ENCODE measurements at regions not wholly inside any gene's neighbourhood (a gene's known extent, or its start where the extent isn't known, plus 50 kb on each side); places are given as distances from the start of the nearest gene placed in this dataset.

DNA sequence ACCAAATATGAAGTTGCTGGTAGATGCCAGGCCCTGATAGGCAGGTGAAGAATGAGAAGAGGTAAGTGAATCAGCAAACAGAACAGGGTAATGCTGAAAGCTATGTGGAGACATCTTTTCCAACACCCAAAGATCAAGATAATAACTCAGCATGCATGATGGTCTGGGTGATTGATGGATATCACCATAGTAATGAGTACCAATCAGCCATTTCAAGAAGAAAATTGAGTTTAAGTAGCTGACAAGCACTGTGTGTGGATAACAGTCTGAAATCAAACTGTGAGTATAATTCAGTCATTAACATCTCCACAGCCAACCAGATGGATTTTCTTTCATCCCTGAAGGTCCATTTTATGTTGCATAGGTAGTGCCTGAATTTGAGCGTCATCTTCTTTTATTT lies 289.6 kb upstream of the SMIM31 start:
- WGBS, 4 donors = 54 to 77% (median 68%) methylated on average over 1 of the region's 1 CpG
- ATAC-seq = no peak
- H3K27me3 ChIP-seq = no peaks in the 10 kb centered on the region
- TF ChIP-seq, protein P1, sequence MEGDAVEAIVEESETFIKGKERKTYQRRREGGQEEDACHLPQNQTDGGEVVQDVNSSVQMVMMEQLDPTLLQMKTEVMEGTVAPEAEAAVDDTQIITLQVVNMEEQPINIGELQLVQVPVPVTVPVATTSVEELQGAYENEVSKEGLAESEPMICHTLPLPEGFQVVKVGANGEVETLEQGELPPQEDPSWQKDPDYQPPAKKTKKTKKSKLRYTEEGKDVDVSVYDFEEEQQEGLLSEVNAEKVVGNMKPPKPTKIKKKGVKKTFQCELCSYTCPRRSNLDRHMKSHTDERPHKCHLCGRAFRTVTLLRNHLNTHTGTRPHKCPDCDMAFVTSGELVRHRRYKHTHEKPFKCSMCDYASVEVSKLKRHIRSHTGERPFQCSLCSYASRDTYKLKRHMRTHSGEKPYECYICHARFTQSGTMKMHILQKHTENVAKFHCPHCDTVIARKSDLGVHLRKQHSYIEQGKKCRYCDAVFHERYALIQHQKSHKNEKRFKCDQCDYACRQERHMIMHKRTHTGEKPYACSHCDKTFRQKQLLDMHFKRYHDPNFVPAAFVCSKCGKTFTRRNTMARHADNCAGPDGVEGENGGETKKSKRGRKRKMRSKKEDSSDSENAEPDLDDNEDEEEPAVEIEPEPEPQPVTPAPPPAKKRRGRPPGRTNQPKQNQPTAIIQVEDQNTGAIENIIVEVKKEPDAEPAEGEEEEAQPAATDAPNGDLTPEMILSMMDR (IDR thresholded peaks at IDR 0.05) = no peak
- no peak for TF ChIP-seq POLR2A (IDR thresholded peaks at IDR 0.05)
- no peaks in the 10 kb centered on the region for H3K4me1 ChIP-seq
- intact Hi-C loops (cut with DNase I) = no loop called here
- DNase-seq = no peak
- no peak overlapping the region for H3K4me3 ChIP-seq
- no peak overlapping the region for H3K27ac ChIP-seq
- no peaks in the 10 kb centered on the region for H3K36me3 ChIP-seq
- H3K9me3 ChIP-seq = no peaks in the 10 kb centered on the region

DNA sequence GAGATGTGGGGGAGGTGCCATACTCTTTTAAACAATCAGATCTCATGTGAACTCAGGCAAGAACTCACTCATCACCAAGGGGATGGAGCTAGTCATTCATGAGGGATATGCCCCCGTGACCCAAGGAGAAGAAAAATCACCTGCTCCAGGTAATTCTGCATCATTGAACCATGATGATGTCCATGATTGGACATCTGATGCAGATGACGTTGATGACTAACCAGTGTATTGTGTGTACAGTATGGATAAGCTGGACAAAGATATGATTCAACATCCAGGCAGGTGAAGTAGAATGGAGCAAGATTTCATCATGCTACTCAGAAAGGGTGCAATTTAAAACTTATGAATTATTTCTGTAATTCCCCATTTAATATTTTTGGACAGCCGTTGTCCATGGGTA lies 286.4 kb upstream of the SMIM31 start:
- no peak overlapping the region for H3K4me3 ChIP-seq
- H3K9me3 ChIP-seq = no peaks in the 10 kb centered on the region
- no peak overlapping the region for H3K27ac ChIP-seq
- no peaks in the 10 kb centered on the region for H3K4me1 ChIP-seq
- H3K27me3 ChIP-seq = no peaks in the 10 kb centered on the region
- no peak for TF ChIP-seq POLR2A (IDR thresholded peaks at IDR 0.05)
- TF ChIP-seq, protein P1 (IDR thresholded peaks at IDR 0.05) = no peak
- ATAC-seq = no peak
- WGBS, 4 donors = 61 to 65% (median 65%) methylated on average over 3 of the region's 3 CpGs
- no peaks in the 10 kb centered on the region for H3K36me3 ChIP-seq
- DNase-seq = no peak
- intact Hi-C loops (cut with DNase I) = no loop called here

DNA sequence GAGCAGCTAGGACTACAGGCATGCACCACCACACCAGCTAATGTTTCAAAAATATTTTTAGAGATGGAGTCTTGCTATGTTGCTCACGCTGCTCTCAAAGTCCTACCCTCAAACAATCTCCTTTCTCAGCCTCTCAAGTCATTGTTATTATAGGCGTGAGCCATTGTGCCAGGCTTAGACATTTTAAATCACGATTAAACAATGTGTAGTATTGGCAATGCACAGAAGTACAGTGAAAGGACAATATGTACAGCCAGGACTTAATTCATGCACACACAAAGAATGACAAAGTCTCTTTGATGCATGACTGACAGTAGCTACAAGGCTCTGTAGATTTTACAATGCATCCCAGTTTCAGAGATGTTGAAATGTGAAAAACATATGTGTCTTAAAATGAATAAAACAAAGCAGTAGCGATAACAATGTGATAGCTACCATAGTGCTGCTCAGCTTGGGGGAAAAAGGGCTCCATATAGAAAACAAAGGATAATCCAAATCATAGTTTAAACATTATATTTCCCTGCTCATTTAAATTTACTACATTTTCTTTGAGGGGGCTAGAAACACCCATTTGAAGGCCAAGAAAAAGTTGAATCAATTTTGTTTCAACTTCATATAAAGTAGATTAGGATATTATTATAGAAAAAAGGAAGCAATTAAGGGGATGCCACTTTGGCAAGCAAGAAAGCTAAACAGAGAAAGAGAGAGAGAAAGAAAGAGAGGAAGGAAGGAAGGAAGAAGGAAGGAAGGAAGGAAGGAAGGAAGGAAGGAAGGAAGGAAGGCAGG lies 272.4 kb upstream of the SMIM31 start:
- H3K27me3 ChIP-seq = no peaks in the 10 kb centered on the region
- TF ChIP-seq, protein P1 (IDR thresholded peaks at IDR 0.05) = no peak
- no peak for TF ChIP-seq POLR2A (IDR thresholded peaks at IDR 0.05)
- H3K4me1 ChIP-seq = no peaks in the 10 kb centered on the region
- 71 to 82% (median 74%) methylated on average over 4 of the region's 4 CpGs for WGBS, 4 donors
- intact Hi-C loops (cut with DNase I) = no loop called here
- peaks cover 0 to 5% (median 0%) of the 10 kb centered on the region in 12 donors for H3K9me3 ChIP-seq
- no peaks in the 10 kb centered on the region for H3K36me3 ChIP-seq
- H3K4me3 ChIP-seq = no peak overlapping the region
- H3K27ac ChIP-seq = no peak overlapping the region
- no peak for DNase-seq
- ATAC-seq = no peak

DNA sequence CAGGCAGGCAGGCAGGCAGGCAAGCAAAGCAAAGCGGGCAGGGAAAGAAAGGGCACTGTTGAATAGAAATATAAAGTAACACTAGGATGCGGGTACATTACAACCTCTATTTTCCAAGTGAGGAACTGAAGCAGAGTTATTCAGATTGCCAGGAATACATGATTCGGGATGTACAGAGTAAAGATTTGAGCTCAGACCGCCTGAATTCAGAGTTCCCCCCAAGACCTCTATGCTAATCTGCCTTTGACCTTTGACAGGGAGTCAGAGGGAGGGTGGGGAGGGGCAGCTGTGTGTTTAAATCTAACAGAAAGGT lies 271.9 kb upstream of the SMIM31 start:
- Histone ChIP-seq H3K9me3 (no peaks in the 10 kb centered on the region), H3K27me3 (no peaks in the 10 kb centered on the region), H3K4me3 (no peak overlapping the region), H3K4me1 (no peaks in the 10 kb centered on the region), H3K27ac (no peak overlapping the region), H3K36me3 (no peaks in the 10 kb centered on the region)
- intact Hi-C loops (cut with DNase I) = no loop called here
- ATAC-seq = no peak
- WGBS, 4 donors = 52 to 68% (median 63%) methylated on average over 4 of the region's 4 CpGs
- no peak for DNase-seq
- no peak for TF ChIP-seq POLR2A (IDR thresholded peaks at IDR 0.05)
- TF ChIP-seq, protein P1 (IDR thresholded peaks at IDR 0.05) = no peak

Data from heart left ventricle (tissue), 16 donors.